HCT116 (cell line): ENCODE measurements at regions not wholly inside any gene's neighbourhood (a gene's known extent, or its start where the extent isn't known, plus 50 kb on each side); places are given as distances from the start of the nearest gene placed in this dataset.

Experiments
- ATAC-seq: fragments of 200-7000 bp; cut with Tn5 transposase; 2 replicates; pipeline ENCODE4 v1.9.1; 2020; ENCODE audit warnings: mild to moderate bottlenecking, moderate library complexity
- BruUV-seq: library from RNA; stranded (reverse); fragments of 400-500 nt; replicated peaks from 2 replicates; lab custom pipeline; 2021; lab: Mats Ljungman, UMichigan
- CTCF ChIA-PET: fragments of 300-600 bp; sonication (Branson Sonifier 250); formaldehyde crosslinking; loops from one replicate; lab custom pipeline; 2021; ENCODE audit warnings: antibody characterized with exemption; lab: Charles Lee
- POLR2A ChIA-PET: fragments of 300-600, 350-600 bp; sonication (Branson Sonifier 250); formaldehyde crosslinking; loops from one replicate; lab custom pipeline; 2021; ENCODE audit warnings: antibody characterized with exemption; lab: Charles Lee
- RAD21 ChIA-PET, 2 experiments: fragments of 300-600 bp; sonication (Branson Sonifier 250); formaldehyde crosslinking; loops; one replicate each; lab custom pipeline; 2023; ENCODE audit warnings: low total read pairs in 2 of 2; ENCODE audit not compliant: uncharacterized antibody in 2 of 2, unreplicated experiment in 2 of 2, low non-redundant PET in 1 of 2; lab: Charles Lee
- DNase-seq: peaks from one replicate; pipeline ENCODE4 v3.0.0-alpha.2; 2010; ENCODE audit warnings: low read depth, low spot score
- H2AFZ ChIP-seq: fragments of 200-600 bp; shearing (Covaris generic), sonication (generic); 2 replicates; pipeline ENCODE4 v1.6.1; 2017; ENCODE audit warnings: low read depth, mixed run types, mixed read lengths, antibody characterized with exemption, low read length; ENCODE audit not compliant: poor library complexity, severe bottlenecking
- H3K27ac ChIP-seq: 2 replicates; pipeline ENCODE4 v1.5.1; 2012; ENCODE audit warnings: low read depth, low read length
- H3K27me3 ChIP-seq: fragments of 200-600 bp; sonication (generic); 2 replicates; pipeline ENCODE4 v1.6.1; 2016; ENCODE audit warnings: mixed run types, low read length, mixed read lengths; ENCODE audit not compliant: insufficient read depth
- H3K36me3 ChIP-seq, 2 experiments: fragments of 200-500 bp in 1 of 2; fragments of 200-600 bp in 1 of 2; sonication (Bioruptor generic) in 1 of 2; sonication (generic) in 1 of 2; 2 replicates each; pipeline versions ENCODE4 v1.5.1 to v1.6.1; 2014 to 2016; ENCODE audit warnings: low read length in 2 of 2, inconsistent platforms in 1 of 2, mixed read lengths in 1 of 2, mixed run types in 1 of 2; ENCODE audit not compliant: insufficient read depth in 2 of 2, control insufficient read depth in 1 of 2
- H3K4me1 ChIP-seq, 2 experiments: fragments of 200-600 bp in 1 of 2; sonication (generic) in 1 of 2; 2 replicates each; pipeline versions ENCODE4 v1.5.1 to v1.6.1; 2012 to 2017; ENCODE audit warnings: low read length in 2 of 2, inconsistent platforms in 1 of 2, mild to moderate bottlenecking in 1 of 2, mixed read lengths in 1 of 2, mixed run types in 1 of 2, moderate library complexity in 1 of 2; ENCODE audit not compliant: insufficient read depth in 2 of 2, control insufficient read depth in 1 of 2
- H3K4me2 ChIP-seq: fragments of 200-600 bp; sonication (generic); 2 replicates; pipeline ENCODE4 v1.6.1; 2017; ENCODE audit warnings: mixed run types, low read length, mixed read lengths
- H3K4me3 ChIP-seq, 2 experiments: fragments of 200-600 bp in 1 of 2; sonication (generic) in 1 of 2; replicated peaks in 1 of 2; 2 replicates each; pipeline ENCODE4 v1.5.1; 2011 to 2016; ENCODE audit warnings: low read length in 2 of 2, control low read depth in 1 of 2, low read depth in 1 of 2, mild to moderate bottlenecking in 1 of 2, mixed read lengths in 1 of 2, mixed run types in 1 of 2
- H3K79me2 ChIP-seq: fragments of 200-600 bp; sonication (generic); 2 replicates; pipeline ENCODE4 v1.6.1; 2017; ENCODE audit warnings: mild to moderate bottlenecking, mixed run types, low read length, moderate library complexity, mixed read lengths; ENCODE audit not compliant: insufficient read depth
- H3K9ac ChIP-seq: fragments of 200-600 bp; sonication (generic); 2 replicates; pipeline ENCODE4 v1.6.1; 2016; ENCODE audit warnings: low read length, mixed read lengths
- H3K9me2 ChIP-seq: fragments of 200-600 bp; sonication (generic), shearing (Covaris generic); 2 replicates; pipeline ENCODE4 v1.6.1; 2017; ENCODE audit warnings: mixed run types, mild to moderate bottlenecking, moderate library complexity; ENCODE audit not compliant: insufficient read depth
- H3K9me3 ChIP-seq, 2 experiments: fragments of 200-500 bp in 1 of 2; fragments of 200-600 bp in 1 of 2; sonication (Bioruptor generic) in 1 of 2; sonication (generic) in 1 of 2; 2 replicates each; pipeline ENCODE4 v1.6.1; 2014 to 2017; ENCODE audit warnings: low read length in 2 of 2, mixed read lengths in 2 of 2, inconsistent platforms in 1 of 2, low read depth in 1 of 2, mild to moderate bottlenecking in 1 of 2, mixed run types in 1 of 2, moderate library complexity in 1 of 2; ENCODE audit not compliant: control insufficient read depth in 1 of 2, insufficient read depth in 1 of 2
- H4K20me1 ChIP-seq: fragments of 200-600 bp; sonication (generic), shearing (Covaris generic); 2 replicates; pipeline ENCODE4 v1.6.1; 2017; ENCODE audit warnings: mixed run types, mild to moderate bottlenecking, moderate library complexity; ENCODE audit not compliant: insufficient read depth
- CBX3 ChIP-seq: IDR thresholded peaks from 2 replicates; pipeline ENCODE4 v1.6.1; 2012; ENCODE audit warnings: low read depth
- CEBPB ChIP-seq: IDR thresholded peaks from 2 replicates; pipeline ENCODE4 v1.6.1; 2012; ENCODE audit warnings: low read depth
- EGR1 ChIP-seq: IDR thresholded peaks from 2 replicates; pipeline ENCODE4 v1.6.1; 2012; ENCODE audit warnings: low read depth
- EZH2 ChIP-seq: fragments of 200-600 bp; sonication (generic); IDR thresholded peaks from 2 replicates; pipeline ENCODE4 v1.6.1; 2017; ENCODE audit warnings: antibody characterized with exemption, mixed run types
- EZH2phosphoT487 ChIP-seq: fragments of 200-600 bp; IDR thresholded peaks from 2 replicates; pipeline ENCODE4 v1.6.1; 2018; ENCODE audit warnings: antibody characterized with exemption, borderline replicate concordance
- FOSL1 ChIP-seq: IDR thresholded peaks from 2 replicates; pipeline ENCODE4 v1.6.1; 2012; ENCODE audit warnings: low read depth
- POLR2AphosphoS5 ChIP-seq: IDR thresholded peaks from 2 replicates; pipeline ENCODE4 v1.6.1; 2011; ENCODE audit warnings: mild to moderate bottlenecking, low read depth, low read length, moderate library complexity
- RAD21 ChIP-seq: IDR thresholded peaks from 2 replicates; pipeline ENCODE4 v1.6.1; 2012; ENCODE audit warnings: low read depth, mild to moderate bottlenecking
- TCF7L2 ChIP-seq: IDR thresholded peaks from 2 replicates; pipeline ENCODE4 v1.7.0; 2011; ENCODE audit warnings: borderline replicate concordance, inconsistent platforms; ENCODE audit not compliant: insufficient read depth, insufficient read length; ENCODE audit errors: extremely low read depth
- YY1 ChIP-seq: IDR thresholded peaks from 2 replicates; pipeline ENCODE4 v1.6.1; 2011; ENCODE audit warnings: low read length, low read depth, moderate library complexity, mild to moderate bottlenecking; ENCODE audit not compliant: insufficient replicate concordance; ENCODE audit errors: extremely low read depth
- ZNF274 ChIP-seq: fragments of 200-500 bp; sonication (Bioruptor generic); IDR thresholded peaks from 2 replicates; pipeline ENCODE4 v1.6.1; 2014; ENCODE audit warnings: mild to moderate bottlenecking, low read depth, low read length, inconsistent platforms
- intact Hi-C: fragments of 100-400 bp; cut with micrococcal nuclease; formaldehyde crosslinking; loops from 2 replicates; pipeline ENCODE4 v1.10.0; 2022
- TF ChIP-seq, protein P1 (sequence below), 3 experiments: fragments of 200-600 bp in 1 of 3; sonication (generic) in 1 of 3; IDR thresholded peaks in 2 of 3; conservative IDR thresholded peaks in 1 of 3; 2 replicates each; pipeline ENCODE4 v1.5.1; 2012 to 2017; ENCODE audit warnings: low read depth in 2 of 3, low read length in 2 of 3, antibody characterized with exemption in 1 of 3, borderline replicate concordance in 1 of 3, control low read depth in 1 of 3, mild to moderate bottlenecking in 1 of 3, mixed read lengths in 1 of 3, mixed run types in 1 of 3, moderate library complexity in 1 of 3; ENCODE audit not compliant: insufficient read depth in 1 of 3
- TF ChIP-seq, protein P2 (sequence below): IDR thresholded peaks from 2 replicates; pipeline ENCODE4 v1.6.1; 2012; ENCODE audit warnings: low read depth

DNA sequence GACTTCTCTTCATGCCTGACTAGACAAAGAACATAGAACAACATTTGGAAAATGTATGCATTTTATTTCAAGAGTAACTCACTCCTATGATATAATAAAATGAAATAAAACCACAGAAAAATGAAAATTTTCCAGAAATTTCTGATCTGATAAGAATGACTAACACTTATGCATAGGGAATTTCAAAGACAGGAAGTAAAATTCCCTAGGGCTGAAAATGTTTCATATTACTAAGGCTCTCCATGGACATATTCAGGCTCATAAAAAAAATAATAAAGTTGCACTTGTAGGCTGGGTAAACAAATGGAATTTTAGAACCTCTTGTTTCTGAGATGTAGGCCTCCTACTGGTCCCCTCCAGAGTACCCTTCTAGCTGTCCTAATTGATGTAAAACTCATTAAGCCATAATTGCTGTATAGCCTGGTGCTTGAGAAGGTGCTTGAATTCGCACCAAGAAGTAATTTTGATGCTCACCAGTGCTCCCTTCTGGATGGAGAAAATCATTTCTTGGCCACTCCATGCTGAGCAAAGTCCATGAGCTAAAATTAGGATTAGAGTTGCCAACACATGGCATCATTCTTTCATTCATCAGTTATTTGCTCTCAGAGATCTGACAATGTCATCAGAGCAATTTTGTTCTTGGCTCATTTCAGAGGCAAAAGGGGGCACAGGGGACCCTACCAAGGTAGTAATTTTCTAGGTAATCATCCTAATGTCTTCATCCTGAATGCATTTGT lies 641.0 kb upstream of the CAMK1G start:
- Histone ChIP-seq H2AFZ (no peak overlapping the region), H3K9me3 (no peaks in the 10 kb centered on the region), H3K79me2 (no peaks in the 10 kb centered on the region), H3K27me3 (no peaks in the 10 kb centered on the region), H3K36me3 (no peaks in the 10 kb centered on the region), H3K4me3 (no peak overlapping the region), H3K9ac (no peak overlapping the region), H3K4me2 (no peak overlapping the region), H3K4me1 (no peaks in the 10 kb centered on the region), H3K9me2 (no peaks in the 10 kb centered on the region), H3K27ac (no peak overlapping the region), H4K20me1 (no peaks in the 10 kb centered on the region)
- DNase-seq (no peak), ATAC-seq (no peak)
- POLR2A ChIA-PET, result no interaction called here
- RAD21 ChIA-PET, result no interaction called here
- intact Hi-C loops, result no loop called here
- CTCF ChIA-PET, result no interaction called here
- BruUV-seq, result no TSS peak
- TF ChIP-seq EGR1 (no peak), POLR2AphosphoS5 (no peak), TCF7L2 (no peak), YY1 (no peak), FOSL1 (no peak), RAD21 (no peak), ZNF274 (no peak), CEBPB (no peak), EZH2phosphoT487 (no peak), CBX3 (no peak), EZH2 (no peak)
- TF ChIP-seq, protein P1, sequence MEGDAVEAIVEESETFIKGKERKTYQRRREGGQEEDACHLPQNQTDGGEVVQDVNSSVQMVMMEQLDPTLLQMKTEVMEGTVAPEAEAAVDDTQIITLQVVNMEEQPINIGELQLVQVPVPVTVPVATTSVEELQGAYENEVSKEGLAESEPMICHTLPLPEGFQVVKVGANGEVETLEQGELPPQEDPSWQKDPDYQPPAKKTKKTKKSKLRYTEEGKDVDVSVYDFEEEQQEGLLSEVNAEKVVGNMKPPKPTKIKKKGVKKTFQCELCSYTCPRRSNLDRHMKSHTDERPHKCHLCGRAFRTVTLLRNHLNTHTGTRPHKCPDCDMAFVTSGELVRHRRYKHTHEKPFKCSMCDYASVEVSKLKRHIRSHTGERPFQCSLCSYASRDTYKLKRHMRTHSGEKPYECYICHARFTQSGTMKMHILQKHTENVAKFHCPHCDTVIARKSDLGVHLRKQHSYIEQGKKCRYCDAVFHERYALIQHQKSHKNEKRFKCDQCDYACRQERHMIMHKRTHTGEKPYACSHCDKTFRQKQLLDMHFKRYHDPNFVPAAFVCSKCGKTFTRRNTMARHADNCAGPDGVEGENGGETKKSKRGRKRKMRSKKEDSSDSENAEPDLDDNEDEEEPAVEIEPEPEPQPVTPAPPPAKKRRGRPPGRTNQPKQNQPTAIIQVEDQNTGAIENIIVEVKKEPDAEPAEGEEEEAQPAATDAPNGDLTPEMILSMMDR (IDR thresholded peaks at IDR 0.05 in 2 of 3, conservative IDR thresholded peaks at IDR 0.05 in 1 of 3; ENCODE audit: borderline replicate concordance in 1 of 3, insufficient read depth in 1 of 3, low read depth in 2 of 3, low read length in 2 of 3), result no peak
- TF ChIP-seq, protein P2, sequence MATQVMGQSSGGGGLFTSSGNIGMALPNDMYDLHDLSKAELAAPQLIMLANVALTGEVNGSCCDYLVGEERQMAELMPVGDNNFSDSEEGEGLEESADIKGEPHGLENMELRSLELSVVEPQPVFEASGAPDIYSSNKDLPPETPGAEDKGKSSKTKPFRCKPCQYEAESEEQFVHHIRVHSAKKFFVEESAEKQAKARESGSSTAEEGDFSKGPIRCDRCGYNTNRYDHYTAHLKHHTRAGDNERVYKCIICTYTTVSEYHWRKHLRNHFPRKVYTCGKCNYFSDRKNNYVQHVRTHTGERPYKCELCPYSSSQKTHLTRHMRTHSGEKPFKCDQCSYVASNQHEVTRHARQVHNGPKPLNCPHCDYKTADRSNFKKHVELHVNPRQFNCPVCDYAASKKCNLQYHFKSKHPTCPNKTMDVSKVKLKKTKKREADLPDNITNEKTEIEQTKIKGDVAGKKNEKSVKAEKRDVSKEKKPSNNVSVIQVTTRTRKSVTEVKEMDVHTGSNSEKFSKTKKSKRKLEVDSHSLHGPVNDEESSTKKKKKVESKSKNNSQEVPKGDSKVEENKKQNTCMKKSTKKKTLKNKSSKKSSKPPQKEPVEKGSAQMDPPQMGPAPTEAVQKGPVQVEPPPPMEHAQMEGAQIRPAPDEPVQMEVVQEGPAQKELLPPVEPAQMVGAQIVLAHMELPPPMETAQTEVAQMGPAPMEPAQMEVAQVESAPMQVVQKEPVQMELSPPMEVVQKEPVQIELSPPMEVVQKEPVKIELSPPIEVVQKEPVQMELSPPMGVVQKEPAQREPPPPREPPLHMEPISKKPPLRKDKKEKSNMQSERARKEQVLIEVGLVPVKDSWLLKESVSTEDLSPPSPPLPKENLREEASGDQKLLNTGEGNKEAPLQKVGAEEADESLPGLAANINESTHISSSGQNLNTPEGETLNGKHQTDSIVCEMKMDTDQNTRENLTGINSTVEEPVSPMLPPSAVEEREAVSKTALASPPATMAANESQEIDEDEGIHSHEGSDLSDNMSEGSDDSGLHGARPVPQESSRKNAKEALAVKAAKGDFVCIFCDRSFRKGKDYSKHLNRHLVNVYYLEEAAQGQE, result no peak
